A549 (cell line): ENCODE measurements at regions not wholly inside any gene's neighbourhood (a gene's known extent, or its start where the extent isn't known, plus 50 kb on each side); places are given as distances from the start of the nearest gene placed in this dataset.
A peak's percentile ranks its signal among the peaks of the same experiment; 100 is the strongest.

Experiments used
- ATAC-seq, 2 experiments: fragments of 200-7000 bp in 1 of 2; fragments of >200 bp in 1 of 2; cut with Nextera tagmentation in 1 of 2; cut with Tn5 transposase in 1 of 2; 3 replicates each; pipeline versions ENCODE4 v1.8.0 to v1.9.1; 2018 to 2020; ENCODE audit warnings: mild to moderate bottlenecking in 1 of 2, moderate library complexity in 1 of 2
- CTCF ChIA-PET: fragments of 300-600 bp; sonication (Branson Sonifier 250); formaldehyde crosslinking; extraction: SDS; loops from one replicate; lab custom pipeline; 2021; ENCODE audit warnings: antibody characterized with exemption, inconsistent platforms; lab: Yijun Ruan, JAX
- POLR2A ChIA-PET: fragments of 350-600 bp; formaldehyde crosslinking; extraction: SDS; loops from one replicate; lab custom pipeline; 2021; ENCODE audit warnings: antibody characterized with exemption, inconsistent platforms; lab: Yijun Ruan, JAX
- DNase-seq, 2 experiments: peaks; one replicate each; pipeline versions ENCODE4 v3.0.0 to v3.0.0-alpha.2; 2011 to 2016; ENCODE audit warnings: low read depth in 1 of 2, low spot score in 1 of 2
- FAIRE-seq: peaks from 2 replicates; lab custom pipeline; 2011; peaks lifted over from hg19 to GRCh38; lab: Jason Lieb, UNC
- H3K27ac ChIP-seq, 2 experiments: fragments of >200 bp; sonication (Bioruptor Twin); formaldehyde crosslinking; 3 replicates each; pipeline ENCODE4 v1.5.1; 2016 to 2017
- H3K4me1 ChIP-seq: fragments of >200 bp; sonication (Bioruptor Twin); formaldehyde crosslinking; 3 replicates; pipeline ENCODE4 v1.6.1; 2016
- H3K4me2 ChIP-seq: fragments of >200 bp; sonication (Bioruptor Twin); formaldehyde crosslinking; 3 replicates; pipeline ENCODE4 v1.6.1; 2016
- H3K4me3 ChIP-seq: fragments of >200 bp; sonication (Bioruptor Twin); formaldehyde crosslinking; 3 replicates; pipeline ENCODE4 v1.5.1; 2016
- H3K9me3 ChIP-seq: fragments of >200 bp; sonication (Bioruptor Twin); formaldehyde crosslinking; 3 replicates; pipeline ENCODE4 v1.6.1; 2016
- BHLHE40 ChIP-seq: IDR thresholded peaks from 2 replicates; pipeline ENCODE4 v1.6.1; 2012; ENCODE audit warnings: low read depth, low read length, inconsistent platforms
- CBX2 ChIP-seq: fragments of 200-600 bp; sonication (generic); IDR thresholded peaks from 2 replicates; pipeline ENCODE4 v1.6.1; 2016; ENCODE audit warnings: low read depth, mild to moderate bottlenecking, borderline replicate concordance
- CEBPB ChIP-seq, 2 experiments: fragments of >200 bp in 1 of 2; sonication (Bioruptor Twin) in 1 of 2; formaldehyde crosslinking in 1 of 2; IDR thresholded peaks; 2 replicates each; pipeline ENCODE4 v1.6.1; 2012 to 2016
- CHD2 ChIP-seq: fragments of 150-350 bp; IDR thresholded peaks from 2 replicates; pipeline ENCODE4 v1.6.1; 2014; ENCODE audit warnings: low read length; ENCODE audit not compliant: partially characterized antibody
- EHMT2 ChIP-seq: fragments of 200-600 bp; sonication (generic); IDR thresholded peaks from 2 replicates; pipeline ENCODE4 v1.6.1; 2016; ENCODE audit warnings: antibody characterized with exemption, low read depth, mild to moderate bottlenecking, moderate library complexity
- FOSL2 ChIP-seq, 2 experiments: fragments of 450-650 bp in 1 of 2; fragments of >200 bp in 1 of 2; sonication (Bioruptor Twin) in 1 of 2; formaldehyde crosslinking; IDR thresholded peaks; 2 replicates each; pipeline versions ENCODE4 v1.5.0 to v1.6.1; 2016 to 2020; ENCODE audit warnings: mild to moderate bottlenecking in 1 of 2, moderate library complexity in 1 of 2
- FOXS1 ChIP-seq: fragments of 250-450 bp; sonication (Bioruptor Pico); IDR thresholded peaks from 2 replicates; pipeline ENCODE4 v1.5.0; 2020; ENCODE audit warnings: mild to moderate bottlenecking, moderate library complexity
- GATA3 ChIP-seq: IDR thresholded peaks from 2 replicates; pipeline ENCODE4 v1.6.1; 2012; ENCODE audit warnings: borderline replicate concordance
- HDAC2 ChIP-seq: fragments of 200-600 bp; sonication (generic); IDR thresholded peaks from 2 replicates; pipeline ENCODE4 v1.6.1; 2016
- HEYL ChIP-seq: fragments of 250-450 bp; sonication (Bioruptor Pico); IDR thresholded peaks from 2 replicates; pipeline ENCODE4 v1.8.0; 2021; ENCODE audit warnings: mild to moderate bottlenecking, moderate library complexity
- HOXB13 ChIP-seq: fragments of 250-450 bp; sonication (Bioruptor Pico); IDR thresholded peaks from 2 replicates; pipeline ENCODE4 v1.5.0; 2020; ENCODE audit warnings: low read depth, mild to moderate bottlenecking, moderate library complexity
- JUNB ChIP-seq: fragments of >200 bp; sonication (Bioruptor Twin); formaldehyde crosslinking; IDR thresholded peaks from 2 replicates; pipeline ENCODE4 v1.6.1; 2016
- KDM1A ChIP-seq: fragments of 200-600 bp; sonication (generic); IDR thresholded peaks from 2 replicates; pipeline ENCODE4 v1.6.1; 2016; ENCODE audit warnings: low read depth, mild to moderate bottlenecking
- KDM5A ChIP-seq: fragments of 200-600 bp; sonication (generic); IDR thresholded peaks from 2 replicates; pipeline ENCODE4 v1.6.1; 2016; ENCODE audit warnings: antibody characterized with exemption, mild to moderate bottlenecking
- MAFK ChIP-seq: fragments of 450-650 bp; IDR thresholded peaks from 2 replicates; pipeline ENCODE4 v1.6.1; 2014; ENCODE audit not compliant: partially characterized antibody
- MAX ChIP-seq: IDR thresholded peaks from 2 replicates; pipeline ENCODE4 v1.6.1; 2012
- MAZ ChIP-seq: fragments of 150-350 bp; IDR thresholded peaks from 2 replicates; pipeline ENCODE4 v1.6.1; 2014; ENCODE audit warnings: antibody characterized with exemption, low read depth, low read length, borderline replicate concordance
- NFE2L2 ChIP-seq: fragments of 150-350 bp; conservative IDR thresholded peaks from 2 replicates; pipeline ENCODE4 v1.6.1; 2014; ENCODE audit warnings: low read length
- PBX3 ChIP-seq: IDR thresholded peaks from 2 replicates; pipeline ENCODE4 v1.6.1; 2012
- PHF8 ChIP-seq: fragments of 200-600 bp; sonication (generic); IDR thresholded peaks from 2 replicates; pipeline ENCODE4 v1.6.1; 2016; ENCODE audit warnings: low read depth, mild to moderate bottlenecking, antibody characterized with exemption, moderate library complexity, borderline replicate concordance
- RAD21 ChIP-seq, 2 experiments: fragments of >200 bp in 1 of 2; sonication (Bioruptor Twin) in 1 of 2; formaldehyde crosslinking in 1 of 2; IDR thresholded peaks in 1 of 2; conservative IDR thresholded peaks in 1 of 2; 2 replicates in 1 of 2; 3 replicates in 1 of 2; pipeline ENCODE4 v1.6.1; 2012 to 2018; ENCODE audit warnings: inconsistent platforms in 1 of 2
- RARB ChIP-seq: fragments of 250-450 bp; sonication (Bioruptor Pico); IDR thresholded peaks from 2 replicates; pipeline ENCODE4 v1.8.0; 2021; ENCODE audit warnings: mild to moderate bottlenecking, moderate library complexity
- RCOR1 ChIP-seq: fragments of 150-350 bp; IDR thresholded peaks from 2 replicates; pipeline ENCODE4 v1.6.1; 2014; ENCODE audit warnings: antibody characterized with exemption, low read length, low read depth
- REST ChIP-seq: fragments of 200-600 bp; sonication (generic); IDR thresholded peaks from 2 replicates; pipeline ENCODE4 v1.6.1; 2016; ENCODE audit warnings: antibody characterized with exemption, mild to moderate bottlenecking, moderate library complexity
- ZC3H11A ChIP-seq: fragments of 450-650 bp; IDR thresholded peaks from 2 replicates; pipeline ENCODE4 v1.6.1; 2014; ENCODE audit warnings: antibody characterized with exemption, mild to moderate bottlenecking
- ZNF302 ChIP-seq: fragments of 250-450 bp; sonication (Bioruptor Pico); IDR thresholded peaks from 2 replicates; pipeline ENCODE4 v1.9.0; 2021; ENCODE audit warnings: inconsistent platforms, mild to moderate bottlenecking, moderate library complexity
- ZSCAN20 ChIP-seq: fragments of 250-450 bp; sonication (Bioruptor Pico); IDR thresholded peaks from 2 replicates; pipeline ENCODE4 v1.8.0; 2022; ENCODE audit warnings: mild to moderate bottlenecking, moderate library complexity
- WGBS: methylation state at CpG from one replicate; pipeline ENCODE4 v1.1.6; 2017; ENCODE audit errors: missing lambda C conversion rate; 5-methylcytosine and 5-hydroxymethylcytosine counted together

GRCh38 chr1:96882096-96882495 lies 160.5 kb downstream of the PTBP2 start (continued):
- no peak for TF ChIP-seq JUNB
- no peak for TF ChIP-seq ZNF302
- no peak for TF ChIP-seq MAX
- TF ChIP-seq HOXB13, result no peak
- TF ChIP-seq FOXS1, result no peak
- no peak for TF ChIP-seq BHLHE40
- TF ChIP-seq RARB (CRISPR knock-in tag), result no peak
- TF ChIP-seq KDM5A, result no peak

- DNase-seq, result no peak
- CTCF ChIA-PET, result interaction anchor here (0.6 kb wide), 1 partner anchor 1249 kb away, joined by 3 read pairs; no protein-coding TSS in a partner anchor
These were observed 164.9 kb downstream of the PTBP2 start for GRCh38 chr1:96886474-96886873.

GRCh38 chr1:96887501-96887900 lies 165.9 kb downstream of the PTBP2 start:
- Histone ChIP-seq H3K27ac (no peak overlapping the region), H3K4me2 (no peak overlapping the region), H3K4me1 (no peaks in the 10 kb centered on the region), H3K9me3 (no peaks in the 10 kb centered on the region), H3K4me3 (no peak overlapping the region)
- no peak for DNase-seq
- ChIA-PET POLR2A (no interaction called here), CTCF (no interaction called here)
- TF ChIP-seq CHD2, result no peak
- TF ChIP-seq HDAC2, result no peak
- TF ChIP-seq FOSL2 (IDR thresholded peaks at IDR 0.05), result no peak
- no peak for TF ChIP-seq FOSL2 (CRISPR knock-in tag; IDR thresholded peaks at IDR 0.05)
- no peak for TF ChIP-seq GATA3
- TF ChIP-seq CBX2, result no peak
- FAIRE-seq, result no peak
- WGBS, result 77% methylated on average over 1 of the region's 1 CpG
- no peak for ATAC-seq

More at GRCh38 chr1:96886474-96886873, 164.9 kb downstream of the PTBP2 start:
- no peak for TF ChIP-seq NFE2L2
- peak; percentile 64 for TF ChIP-seq MAFK
- WGBS, result 33% methylated on average over 4 of the region's 4 CpGs
- Histone ChIP-seq H3K27ac (no peak overlapping the region), H3K4me3 (no peak overlapping the region), H3K9me3 (no peaks in the 10 kb centered on the region), H3K4me2 (no peak overlapping the region), H3K4me1 (no peaks in the 10 kb centered on the region)
- FAIRE-seq (no peak), ATAC-seq (no peak)
- POLR2A ChIA-PET, result no interaction called here

- Histone ChIP-seq H3K9me3 (no peaks in the 10 kb centered on the region; the same call in 2 of the 3 replicates), H3K4me3 (no peak overlapping the region), H3K4me1 (no peaks in the 10 kb centered on the region), H3K4me2 (no peak overlapping the region), H3K27ac (no peak overlapping the region)
- ChIA-PET CTCF (no interaction called here), POLR2A (no interaction called here)
- DNase-seq (no peak), ATAC-seq (no peak), FAIRE-seq (no peak)
- TF ChIP-seq RCOR1 (no peak), CBX2 (no peak)
- WGBS, result 44% methylated on average over 10 of the region's 10 CpGs
These were observed 180.3 kb downstream of the PTBP2 start for GRCh38 chr1:96901783-96902363.

GRCh38 chr1:96912248-96912647 lies 190.7 kb downstream of the PTBP2 start:
- no peak for DNase-seq
- no peak for ATAC-seq
- no peak overlapping the region for H3K4me2 ChIP-seq
- CTCF ChIA-PET, result no interaction called here
- no peak overlapping the region for H3K4me3 ChIP-seq
- TF ChIP-seq PHF8 (no peak), ZSCAN20 (CRISPR knock-in tag) (no peak), PBX3 (no peak), ZC3H11A (no peak), EHMT2 (no peak), RCOR1 (no peak), MAZ (no peak), RAD21 (conservative IDR thresholded peaks at IDR 0.05 in 1 of 2, IDR thresholded peaks at IDR 0.05 in 1 of 2) (no peak), NFE2L2 (no peak), KDM1A (no peak), REST (no peak), HEYL (CRISPR knock-in tag) (no peak), CEBPB (IDR thresholded peaks at IDR 0.05) (no peak)
- FAIRE-seq, result no peak
- no peak overlapping the region for H3K27ac ChIP-seq
- no peaks in the 10 kb centered on the region for H3K4me1 ChIP-seq
- WGBS, result 41% methylated on average over 5 of the region's 5 CpGs
- POLR2A ChIA-PET, result no interaction called here
- H3K9me3 ChIP-seq, result no peaks in the 10 kb centered on the region
